Breast epithelium (tissue), 3 donors: ENCODE measurements at regions not wholly inside any gene's neighbourhood (a gene's known extent, or its start where the extent isn't known, plus 50 kb on each side); places are given as distances from the start of the nearest gene placed in this dataset.

ENCODE experiments used
- POLR2A ChIP-seq: fragments of 450-650 bp; IDR thresholded peaks from one replicate; pipeline ENCODE4 v1.6.1; 2016; ENCODE audit warnings: antibody characterized with exemption, mild to moderate bottlenecking, moderate library complexity
- POLR2AphosphoS5 ChIP-seq, 3 donors: sonication (generic); formaldehyde crosslinking; IDR thresholded peaks; one replicate each; pipeline ENCODE4 v1.6.1; 2017; ENCODE audit warnings: antibody characterized with exemption in 3 of 3
- TF ChIP-seq, protein P1 (sequence below), 3 donors: fragments of 450-650 bp; IDR thresholded peaks; one replicate each; pipeline ENCODE4 v1.5.1; 2016 to 2017; ENCODE audit warnings: antibody characterized with exemption in 3 of 3, mild to moderate bottlenecking in 3 of 3, moderate library complexity in 3 of 3

DNA sequence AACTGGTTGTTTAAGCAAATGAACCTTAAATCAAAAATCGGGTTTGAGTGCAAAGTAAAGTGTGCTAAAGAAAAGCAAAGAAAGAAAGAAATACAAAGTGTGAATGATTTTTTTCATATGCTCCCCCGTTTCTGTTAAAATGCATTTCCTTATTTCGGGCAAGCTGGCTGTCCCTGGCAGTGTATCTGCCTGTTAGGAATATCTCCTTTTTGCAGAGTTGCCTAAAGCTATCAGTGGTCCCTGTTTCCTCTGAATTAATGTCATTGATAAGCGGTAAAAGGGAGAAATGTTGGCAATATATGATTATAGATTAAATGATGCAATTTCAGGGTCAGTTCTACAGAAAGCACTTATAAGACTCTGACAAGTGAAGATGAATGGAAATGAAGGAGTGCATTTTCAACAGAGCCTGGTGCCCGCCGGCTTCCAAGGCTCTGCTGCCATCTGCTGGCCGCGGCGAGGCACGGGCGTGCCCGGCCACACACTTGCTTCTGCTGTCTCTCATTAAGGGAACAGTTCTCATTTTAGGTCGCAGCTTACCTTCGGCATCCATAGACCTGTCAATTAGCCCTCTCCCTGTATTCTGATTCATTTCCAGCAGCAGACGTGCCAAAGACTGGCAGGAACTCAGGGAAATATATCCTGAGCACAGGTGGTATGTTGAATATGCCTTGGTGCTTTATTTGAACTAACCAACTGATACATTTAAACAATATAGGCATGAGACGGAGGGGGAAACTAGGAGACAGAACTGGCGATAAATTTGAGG is 381.9 kb downstream of the C6orf118 start:
- TF ChIP-seq, protein P1, sequence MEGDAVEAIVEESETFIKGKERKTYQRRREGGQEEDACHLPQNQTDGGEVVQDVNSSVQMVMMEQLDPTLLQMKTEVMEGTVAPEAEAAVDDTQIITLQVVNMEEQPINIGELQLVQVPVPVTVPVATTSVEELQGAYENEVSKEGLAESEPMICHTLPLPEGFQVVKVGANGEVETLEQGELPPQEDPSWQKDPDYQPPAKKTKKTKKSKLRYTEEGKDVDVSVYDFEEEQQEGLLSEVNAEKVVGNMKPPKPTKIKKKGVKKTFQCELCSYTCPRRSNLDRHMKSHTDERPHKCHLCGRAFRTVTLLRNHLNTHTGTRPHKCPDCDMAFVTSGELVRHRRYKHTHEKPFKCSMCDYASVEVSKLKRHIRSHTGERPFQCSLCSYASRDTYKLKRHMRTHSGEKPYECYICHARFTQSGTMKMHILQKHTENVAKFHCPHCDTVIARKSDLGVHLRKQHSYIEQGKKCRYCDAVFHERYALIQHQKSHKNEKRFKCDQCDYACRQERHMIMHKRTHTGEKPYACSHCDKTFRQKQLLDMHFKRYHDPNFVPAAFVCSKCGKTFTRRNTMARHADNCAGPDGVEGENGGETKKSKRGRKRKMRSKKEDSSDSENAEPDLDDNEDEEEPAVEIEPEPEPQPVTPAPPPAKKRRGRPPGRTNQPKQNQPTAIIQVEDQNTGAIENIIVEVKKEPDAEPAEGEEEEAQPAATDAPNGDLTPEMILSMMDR (IDR thresholded peaks at IDR 0.05), result peak; percentile 52 to 89 (median 88)
- TF ChIP-seq POLR2A (no peak), POLR2AphosphoS5 (IDR thresholded peaks at IDR 0.05) (no peak)
